B cell (primary cell): ENCODE measurements at regions not wholly inside any gene's neighbourhood (a gene's known extent, or its start where the extent isn't known, plus 50 kb on each side); places are given as distances from the start of the nearest gene placed in this dataset.

Experiments used
- CTCF ChIP-seq: fragments of 200-600 bp; IDR thresholded peaks from one replicate; pipeline ENCODE4 v1.8.0; 2022; ENCODE audit warnings: antibody characterized with exemption, mild to moderate bottlenecking
- EZH2 ChIP-seq: IDR thresholded peaks from 2 replicates; pipeline ENCODE4 v1.6.1; 2012; ENCODE audit warnings: borderline replicate concordance, low read depth, mild to moderate bottlenecking, moderate library complexity, low read length; ENCODE audit not compliant: insufficient read depth, poor library complexity, severe bottlenecking

- no peak for TF ChIP-seq CTCF
- TF ChIP-seq EZH2 = no peak
Measured at GRCh38 chr10:21421794-21422193, 103.7 kb downstream of the SKIDA1 start.
